ENCODE measurements at regions not wholly inside any gene's neighbourhood (a gene's known extent, or its start where the extent isn't known, plus 50 kb on each side); places are given as distances from the start of the nearest gene placed in this dataset.

DNA sequence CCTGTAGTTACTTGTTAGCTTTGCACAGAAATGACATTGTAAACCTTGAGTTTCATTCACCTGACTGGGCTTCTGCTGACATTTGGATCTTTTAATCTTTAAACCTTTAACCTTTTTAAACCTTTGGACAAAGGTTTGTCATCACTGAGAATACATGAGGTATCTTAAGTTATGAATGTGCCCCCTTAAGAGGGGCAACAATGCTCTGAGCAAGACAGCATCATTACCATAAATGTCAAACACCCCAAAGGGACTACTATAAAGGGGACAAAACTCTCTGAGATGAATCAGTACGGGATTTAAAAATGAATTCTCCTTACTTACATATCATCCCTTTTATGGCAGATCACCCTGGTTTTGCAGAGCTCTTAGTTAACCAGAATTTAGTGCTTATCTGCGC lies 203.3 kb downstream of the COG6 start:
- no peak for TF ChIP-seq POLR2AphosphoS5 (IDR thresholded peaks at IDR 0.05; ENCODE audit: low read depth, low read length)
- no peak for TF ChIP-seq REST (IDR thresholded peaks at IDR 0.05; ENCODE audit: insufficient read depth in 1 of 2, low read depth in 2 of 2, low read length in 2 of 2)
- TF ChIP-seq TAF1 (IDR thresholded peaks at IDR 0.05; ENCODE audit: borderline replicate concordance, insufficient read depth, low read length) = no peak
- TF ChIP-seq FOXP2 (optimal IDR thresholded peaks at IDR 0.05; ENCODE audit: borderline replicate concordance, extremely low read depth, extremely low read length, insufficient read depth) = no peak

Measured in PFSK-1 (cell line).